ENCODE measurements at regions not wholly inside any gene's neighbourhood (a gene's known extent, or its start where the extent isn't known, plus 50 kb on each side); places are given as distances from the start of the nearest gene placed in this dataset.

GRCh38 chr6:164023535-164023934 is 609.0 kb downstream of the QKI start:
- TF ChIP-seq RCOR1 (IDR thresholded peaks at IDR 0.05; ENCODE audit: insufficient replicate concordance, low read length), result no peak
- TF ChIP-seq CTCF (conservative IDR thresholded peaks at IDR 0.05; ENCODE audit: low read depth, low read length), result no peak

All from IMR-90 (cell line).